ENCODE measurements at regions not wholly inside any gene's neighbourhood (a gene's known extent, or its start where the extent isn't known, plus 50 kb on each side); places are given as distances from the start of the nearest gene placed in this dataset.
"Not testable (repeated sequence)": the region's sequence is repeated elsewhere in the genome, so short reads cannot be mapped to it uniquely, and the experiment has no call there.

- Histone ChIP-seq H3K36me3 (no peaks in the 10 kb centered on the region), H3K4me3 (no peak overlapping the region), H3K27me3 (no peaks in the 10 kb centered on the region), H3K4me1 (peaks cover 4 to 26% (median 18%) of the 10 kb centered on the region in 4 donors), H3K9me3 (peaks cover 0 to 20% (median 7%) of the 10 kb centered on the region in 4 donors), H3K27ac (replicated peaks in 1 of 4) (no peak overlapping the region)
- no peak for TF ChIP-seq POLR2AphosphoS5 (IDR thresholded peaks at IDR 0.05)
- TF ChIP-seq EP300 (IDR thresholded peaks at IDR 0.05): no peak
- no peak for TF ChIP-seq CTCF (IDR thresholded peaks at IDR 0.05)
- no peak for TF ChIP-seq POLR2A (IDR thresholded peaks at IDR 0.05; ENCODE audit: low read depth)
- DNase-seq (ENCODE audit: extremely low spot score): no peak
- intact Hi-C loops (cut with DNase I): no loop called here
- 100% methylated on average over 2 of the region's 2 CpGs for WGBS
These were observed 294.5 kb upstream of the PROK2 start for GRCh38 chr3:72079369-72079872.

- intact Hi-C loops (cut with DNase I): no loop called here
- Histone ChIP-seq H3K27me3 (no peaks in the 10 kb centered on the region), H3K27ac (replicated peaks in 1 of 4) (no peak overlapping the region), H3K4me1 (peaks cover 4 to 26% (median 18%) of the 10 kb centered on the region in 4 donors), H3K36me3 (no peaks in the 10 kb centered on the region), H3K9me3 (peaks cover 0 to 20% (median 7%) of the 10 kb centered on the region in 4 donors), H3K4me3 (no peak overlapping the region)
- WGBS: 93% methylated on average over 2 of the region's 2 CpGs
- TF ChIP-seq CTCF (IDR thresholded peaks at IDR 0.05) (no peak), EP300 (IDR thresholded peaks at IDR 0.05) (no peak), POLR2AphosphoS5 (IDR thresholded peaks at IDR 0.05) (no peak)
- DNase-seq (ENCODE audit: extremely low spot score): no peak
These were observed 293.9 kb upstream of the PROK2 start for GRCh38 chr3:72078676-72079368.

- Histone ChIP-seq H3K4me1 (peaks cover 4 to 20% (median 15%) of the 10 kb centered on the region in 4 donors), H3K36me3 (no peaks in the 10 kb centered on the region), H3K27ac (replicated peaks in 1 of 4) (no peak overlapping the region), H3K9me3 (peaks cover 0 to 20% (median 7%) of the 10 kb centered on the region in 4 donors), H3K27me3 (no peaks in the 10 kb centered on the region), H3K4me3 (no peak overlapping the region)
- 80% methylated on average over 6 of the region's 6 CpGs for WGBS
- intact Hi-C loops (cut with DNase I): no loop called here
- TF ChIP-seq EP300 (IDR thresholded peaks at IDR 0.05): no peak
- no peak for DNase-seq (ENCODE audit: extremely low spot score)
These were observed 292.7 kb upstream of the PROK2 start for GRCh38 chr3:72077473-72078259.

GRCh38 chr3:72075848-72076247, 290.9 kb upstream of the PROK2 start:
- peaks cover 0 to 20% (median 7%) of the 10 kb centered on the region in 4 donors for H3K9me3 ChIP-seq
- DNase-seq (ENCODE audit: extremely low spot score); H3K36me3 ChIP-seq; H3K4me3 ChIP-seq; H3K4me1 ChIP-seq; H3K27ac ChIP-seq (replicated peaks in 1 of 4); intact Hi-C loops (cut with DNase I); H3K27me3 ChIP-seq: not testable (repeated sequence)
- WGBS: 82% methylated on average over 7 of the region's 7 CpGs

GRCh38 chr3:72071624-72072023, 286.7 kb upstream of the PROK2 start:
- TF ChIP-seq POLR2A (IDR thresholded peaks at IDR 0.05; ENCODE audit: low read depth): no peak
- no peak for TF ChIP-seq POLR2AphosphoS5 (IDR thresholded peaks at IDR 0.05)
- no peak for TF ChIP-seq EP300 (IDR thresholded peaks at IDR 0.05)
- no peak for TF ChIP-seq CTCF (IDR thresholded peaks at IDR 0.05)
- intact Hi-C loops (cut with DNase I): no loop called here
- Histone ChIP-seq H3K27ac (replicated peaks in 1 of 4) (no peak overlapping the region), H3K36me3 (no peaks in the 10 kb centered on the region), H3K27me3 (no peaks in the 10 kb centered on the region), H3K4me1 (no peaks in the 10 kb centered on the region), H3K9me3 (peaks cover 0 to 18% (median 7%) of the 10 kb centered on the region in 4 donors), H3K4me3 (no peak overlapping the region)
- DNase-seq (ENCODE audit: extremely low spot score): no peak
- WGBS: 74% methylated on average over 2 of the region's 2 CpGs

Data from esophagus muscularis mucosa (tissue), 4 donors.